Naive thymus-derived CD4-positive, alpha-beta T cell (primary cell): ENCODE measurements at regions not wholly inside any gene's neighbourhood (a gene's known extent, or its start where the extent isn't known, plus 50 kb on each side); places are given as distances from the start of the nearest gene placed in this dataset.
"Not testable (repeated sequence)": the region's sequence is repeated elsewhere in the genome, so short reads cannot be mapped to it uniquely, and the experiment has no call there.

Source experiments
- ATAC-seq: fragments of 150-1000 bp; cut with Tn5 transposase; 2 replicates; pipeline ENCODE4 v1.10.0; 2021; ENCODE audit warnings: mild to moderate bottlenecking, moderate library complexity
- CTCF ChIA-PET: fragments of 350-600 bp; sonication (Branson Sonifier 250); formaldehyde crosslinking; loops from one replicate; lab custom pipeline; 2021; ENCODE audit warnings: antibody characterized with exemption; lab: Charles Lee
- POLR2A ChIA-PET: fragments of 350-600 bp; sonication (Branson Sonifier 250); formaldehyde crosslinking; loops from one replicate; lab custom pipeline; 2021; ENCODE audit warnings: antibody characterized with exemption, inconsistent platforms; lab: Charles Lee
- DNase-seq, 9 donors: peaks; one replicate each; pipeline versions ENCODE4 v3.0.0 to v3.0.0-alpha.2; 2020 to 2022; ENCODE audit warnings: mixed read lengths in 1 of 9
- H3K27ac ChIP-seq: one replicate; pipeline ENCODE4 v1.7.0; 2013; ENCODE audit warnings: mild to moderate bottlenecking, low read depth, low read length, moderate library complexity
- H3K27me3 ChIP-seq, 2 donors: one replicate each; pipeline ENCODE4 v1.7.0; 2013; ENCODE audit warnings: low read length in 2 of 2, mild to moderate bottlenecking in 2 of 2, moderate library complexity in 2 of 2; ENCODE audit not compliant: control insufficient read depth in 2 of 2, insufficient read depth in 2 of 2
- H3K36me3 ChIP-seq, 3 experiments: 1 replicate in 2 of 3; 2 replicates in 1 of 3; pipeline ENCODE4 v1.7.0; 2013; ENCODE audit warnings: low read length in 3 of 3, mild to moderate bottlenecking in 3 of 3, moderate library complexity in 1 of 3; ENCODE audit not compliant: insufficient read depth in 3 of 3, control insufficient read depth in 2 of 3
- H3K4me1 ChIP-seq, 2 donors: one replicate each; pipeline ENCODE4 v1.7.0; 2013; ENCODE audit warnings: low read length in 2 of 2, mild to moderate bottlenecking in 2 of 2, moderate library complexity in 1 of 2; ENCODE audit not compliant: control insufficient read depth in 2 of 2, insufficient read depth in 2 of 2
- H3K4me3 ChIP-seq: 2 replicates; pipeline ENCODE4 v1.7.0; 2013; ENCODE audit warnings: mild to moderate bottlenecking, low read length
- H3K9me3 ChIP-seq, 3 experiments: 1 replicate in 2 of 3; 2 replicates in 1 of 3; pipeline ENCODE4 v1.7.0; 2013; ENCODE audit warnings: low read length in 3 of 3; ENCODE audit not compliant: control insufficient read depth in 2 of 3
- H3K27ac Mint-ChIP-seq, 9 donors: one replicate each; pipeline ENCODE4 v1.8.0; 2020 to 2022; ENCODE audit warnings: mixed read lengths in 9 of 9, mild to moderate bottlenecking in 8 of 9, moderate library complexity in 5 of 9, inconsistent platforms in 2 of 9
- H3K27me3 Mint-ChIP-seq, 5 donors: one replicate each; pipeline ENCODE4 v1.8.0; 2021 to 2022; ENCODE audit warnings: mixed read lengths in 5 of 5, mild to moderate bottlenecking in 1 of 5
- H3K36me3 Mint-ChIP-seq, 5 donors: one replicate each; pipeline ENCODE4 v1.8.0; 2020 to 2022; ENCODE audit warnings: mixed read lengths in 5 of 5, mild to moderate bottlenecking in 3 of 5, inconsistent platforms in 1 of 5
- H3K4me1 Mint-ChIP-seq, 7 donors: one replicate each; pipeline ENCODE4 v1.8.0; 2020 to 2022; ENCODE audit warnings: mixed read lengths in 7 of 7, mild to moderate bottlenecking in 3 of 7, inconsistent platforms in 1 of 7
- H3K4me3 Mint-ChIP-seq, 10 donors: one replicate each; pipeline ENCODE4 v1.8.0; 2020 to 2022; ENCODE audit warnings: mild to moderate bottlenecking in 10 of 10, mixed read lengths in 10 of 10, moderate library complexity in 6 of 10, inconsistent platforms in 2 of 10
- H3K9me3 Mint-ChIP-seq, 11 donors: one replicate each; pipeline ENCODE4 v1.8.0; 2020 to 2022; ENCODE audit warnings: mixed read lengths in 11 of 11, mild to moderate bottlenecking in 4 of 11, inconsistent platforms in 1 of 11, moderate library complexity in 1 of 11
- intact Hi-C, 2 donors: fragments of 100-400 bp; cut with micrococcal nuclease; formaldehyde crosslinking; loops; one replicate each; pipeline ENCODE4 v1.15.1; 2023

DNA sequence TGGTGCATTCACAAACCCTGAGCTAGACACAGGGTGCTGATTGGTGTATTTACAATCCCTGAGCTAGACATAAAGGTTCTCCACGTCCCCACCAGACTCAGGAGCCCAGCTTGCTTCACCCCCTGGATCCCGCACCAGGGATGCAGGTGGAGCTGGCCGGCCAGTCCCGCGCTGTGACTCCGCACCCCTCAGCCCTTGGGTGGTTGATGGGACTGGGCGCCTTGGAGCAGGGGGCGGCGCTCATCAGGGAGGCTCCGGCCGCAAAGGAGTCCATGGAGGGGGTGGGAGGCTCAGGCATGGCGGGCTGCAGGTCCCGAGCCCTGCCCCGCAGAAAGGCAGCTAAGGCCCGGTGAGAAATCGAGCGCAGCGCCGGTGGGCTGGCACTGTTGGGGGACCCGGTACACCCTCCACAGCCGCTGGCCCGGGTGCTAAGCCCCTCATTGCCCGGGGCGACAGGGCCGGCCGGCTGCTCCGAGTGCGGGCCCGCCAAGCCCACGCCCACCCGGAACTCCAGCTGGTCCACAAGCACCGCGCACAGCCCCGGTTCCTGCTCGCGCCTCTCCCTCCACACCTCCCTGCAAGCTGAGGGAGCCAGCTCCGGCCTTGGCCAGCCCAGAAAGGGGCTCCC, 167.6 kb downstream of the VEGFC start:
- H3K4me3 Mint-ChIP-seq, ATAC-seq, intact Hi-C loops, H3K4me1 ChIP-seq, DNase-seq, H3K27me3 Mint-ChIP-seq, H3K36me3 ChIP-seq, H3K27ac Mint-ChIP-seq, H3K27ac ChIP-seq, H3K4me1 Mint-ChIP-seq, CTCF ChIA-PET, POLR2A ChIA-PET, H3K4me3 ChIP-seq, H3K9me3 ChIP-seq, H3K27me3 ChIP-seq, H3K36me3 Mint-ChIP-seq: not testable (repeated sequence)
- H3K9me3 Mint-ChIP-seq: peaks cover 2 to 14% (median 4%) of the 10 kb centered on the region in 11 donors

DNA sequence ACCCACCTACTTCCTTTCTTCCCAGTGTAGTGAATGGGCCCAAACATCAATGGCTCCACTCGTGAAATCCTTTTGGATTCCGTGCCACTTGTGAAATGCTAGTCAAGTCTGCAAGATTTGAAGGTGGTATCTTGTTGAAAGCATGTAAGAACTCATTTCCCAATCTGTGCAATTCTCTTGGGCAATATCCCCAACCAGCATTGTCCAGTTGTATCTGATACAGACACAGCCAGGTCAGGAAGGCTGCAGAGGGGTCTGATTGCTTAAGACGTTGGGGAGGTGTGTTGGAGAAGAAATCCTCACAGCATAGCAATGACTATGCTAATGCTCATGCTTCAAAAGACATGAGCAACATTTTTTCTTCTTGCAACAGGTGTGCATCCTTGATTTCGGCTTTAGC, 164.8 kb downstream of the VEGFC start:
- Mint-ChIP-seq H3K4me3 (no peak overlapping the region), H3K36me3 (no peaks in the 10 kb centered on the region), H3K4me1 (no peaks in the 10 kb centered on the region), H3K9me3 (peaks cover 3 to 15% (median 5%) of the 10 kb centered on the region in 11 donors), H3K27me3 (no peaks in the 10 kb centered on the region), H3K27ac (no peak overlapping the region)
- H3K9me3 ChIP-seq: no peaks in the 10 kb centered on the region
- H3K36me3 ChIP-seq: no peaks in the 10 kb centered on the region
- H3K4me3 ChIP-seq: no peak overlapping the region
- H3K4me1 ChIP-seq: no peaks in the 10 kb centered on the region
- no peak overlapping the region for H3K27ac ChIP-seq
- H3K27me3 ChIP-seq: no peaks in the 10 kb centered on the region
- ChIA-PET CTCF (no interaction called here), POLR2A (no interaction called here)
- intact Hi-C loops: no loop called here
- ATAC-seq (no peak), DNase-seq (no peak)

DNA sequence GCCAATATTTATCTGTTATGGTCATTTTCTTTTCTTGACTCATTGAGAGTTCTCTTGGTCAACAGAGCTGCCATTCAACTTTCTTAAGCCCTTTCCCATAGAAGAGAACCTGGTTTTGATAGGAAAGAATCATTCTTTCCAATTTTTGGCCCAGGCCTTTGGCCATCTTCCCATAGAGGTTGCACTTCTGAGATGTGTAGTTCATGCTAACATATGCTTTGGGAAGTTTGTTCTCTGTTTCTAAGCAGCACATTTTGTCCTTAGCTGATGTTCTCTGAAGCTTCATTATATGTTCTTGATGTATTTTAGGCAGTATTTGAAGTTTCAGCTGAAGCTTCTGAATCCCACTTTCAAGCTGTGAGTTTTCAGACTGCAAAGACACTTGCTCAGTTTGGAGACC, 161.1 kb downstream of the VEGFC start:
- no peak overlapping the region for H3K4me3 ChIP-seq
- no peaks in the 10 kb centered on the region for H3K9me3 ChIP-seq
- no peaks in the 10 kb centered on the region for H3K36me3 ChIP-seq
- Mint-ChIP-seq H3K27ac (no peak overlapping the region), H3K27me3 (no peaks in the 10 kb centered on the region), H3K9me3 (peaks cover 0 to 15% (median 2%) of the 10 kb centered on the region in 11 donors), H3K4me3 (no peak overlapping the region), H3K4me1 (no peaks in the 10 kb centered on the region), H3K36me3 (no peaks in the 10 kb centered on the region)
- ChIA-PET CTCF (no interaction called here), POLR2A (interaction anchor here (0.6 kb wide), 1 partner anchor 1222 kb away, joined by 4 read pairs; no protein-coding TSS in a partner anchor)
- intact Hi-C loops: no loop called here
- H3K27me3 ChIP-seq: no peaks in the 10 kb centered on the region
- no peak overlapping the region for H3K27ac ChIP-seq
- no peak for ATAC-seq
- DNase-seq: no peak
- H3K4me1 ChIP-seq: no peaks in the 10 kb centered on the region
